Muscle layer of duodenum (tissue), 2 donors: ENCODE measurements at regions not wholly inside any gene's neighbourhood (a gene's known extent, or its start where the extent isn't known, plus 50 kb on each side); places are given as distances from the start of the nearest gene placed in this dataset.

Source experiments
- H3K27ac ChIP-seq: one replicate; pipeline ENCODE4 v1.7.0; 2013; ENCODE audit warnings: mild to moderate bottlenecking, low read length
- H3K27me3 ChIP-seq: one replicate; pipeline ENCODE4 v1.7.0; 2013; ENCODE audit warnings: low read depth, mild to moderate bottlenecking, control low read depth, low read length
- H3K36me3 ChIP-seq, 2 donors: one replicate each; pipeline ENCODE4 v1.7.0; 2013; ENCODE audit warnings: low read length in 2 of 2, control low read depth in 1 of 2, mild to moderate bottlenecking in 1 of 2; ENCODE audit not compliant: insufficient read depth in 2 of 2, control insufficient read depth in 1 of 2
- H3K4me1 ChIP-seq, 2 donors: one replicate each; pipeline ENCODE4 v1.7.0; 2013; ENCODE audit warnings: low read length in 2 of 2, mild to moderate bottlenecking in 2 of 2, control low read depth in 1 of 2, moderate library complexity in 1 of 2; ENCODE audit not compliant: insufficient read depth in 2 of 2, control insufficient read depth in 1 of 2
- H3K4me3 ChIP-seq, 2 donors: one replicate each; pipeline ENCODE4 v1.7.0; 2013; ENCODE audit warnings: low read length in 2 of 2, low read depth in 1 of 2, mild to moderate bottlenecking in 1 of 2
- H3K9me3 ChIP-seq, 2 donors: one replicate each; pipeline ENCODE4 v1.7.0; 2013; ENCODE audit warnings: low read length in 2 of 2, control low read depth in 1 of 2, mild to moderate bottlenecking in 1 of 2; ENCODE audit not compliant: control insufficient read depth in 1 of 2
- donor health status: healthy.

DNA sequence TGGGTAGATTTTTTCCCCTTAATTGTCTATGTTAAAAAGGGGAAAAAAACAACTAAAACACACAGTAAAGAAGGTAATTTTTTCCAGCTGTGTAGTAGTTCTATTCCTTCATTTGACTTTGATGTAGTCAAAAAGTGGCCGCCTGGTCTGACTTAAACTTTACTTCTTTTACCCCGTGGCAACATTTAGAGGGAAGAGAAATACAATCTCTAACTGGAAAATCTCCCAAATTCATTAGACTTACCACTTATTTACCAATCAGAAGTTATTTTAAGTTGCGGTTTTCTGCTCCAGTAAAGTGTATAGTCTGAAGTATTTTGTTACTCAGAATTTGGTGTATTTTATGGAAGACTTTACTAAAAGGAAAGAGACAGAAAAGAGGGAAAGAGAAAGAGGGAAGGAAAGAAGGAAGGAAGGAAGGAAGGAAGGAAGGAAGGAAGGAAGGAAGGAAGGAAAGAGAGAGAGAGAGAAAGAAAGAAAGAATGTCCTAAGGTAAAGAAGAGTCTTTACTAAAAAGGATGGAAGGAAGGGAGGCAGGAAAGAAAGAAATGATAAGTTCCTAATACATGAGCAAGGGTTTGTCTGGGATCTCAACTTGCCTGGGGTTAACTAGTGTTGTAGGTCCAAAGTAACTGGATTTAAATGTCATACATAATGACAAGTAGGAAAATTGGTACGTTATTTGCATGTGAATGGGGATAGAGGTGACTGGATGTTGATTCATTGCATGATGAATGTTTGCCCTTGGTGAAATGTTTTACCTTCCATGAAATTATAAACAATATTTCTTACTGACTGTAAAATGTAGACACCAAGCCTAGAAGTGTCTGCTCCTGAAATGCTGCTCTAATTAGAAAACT, 135.1 kb downstream of the SAMD5 start:
- Histone ChIP-seq H3K9me3 (no peaks in the 10 kb centered on the region), H3K27ac (no peak overlapping the region), H3K36me3 (no peaks in the 10 kb centered on the region), H3K27me3 (no peaks in the 10 kb centered on the region), H3K4me1 (no peaks in the 10 kb centered on the region), H3K4me3 (no peak overlapping the region)

DNA sequence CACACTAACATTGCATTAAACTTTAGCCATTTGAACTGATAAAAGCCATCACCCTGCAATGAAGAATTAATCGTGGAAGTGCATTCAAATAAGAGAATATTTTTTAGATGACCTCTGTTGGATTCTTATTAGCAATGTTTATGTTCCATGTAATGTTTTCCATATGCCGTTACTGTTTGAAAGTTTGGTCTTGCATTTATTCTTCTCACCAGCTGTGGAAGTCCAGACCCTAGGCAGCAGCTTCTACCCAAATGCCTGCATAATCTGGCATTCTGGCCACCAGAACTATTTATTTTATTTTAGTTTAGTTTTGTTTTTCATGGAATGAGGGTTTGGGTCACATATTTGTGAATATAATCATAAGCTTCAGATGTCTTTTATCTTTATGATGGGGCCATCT, 140.4 kb downstream of the SAMD5 start:
- no peaks in the 10 kb centered on the region for H3K4me1 ChIP-seq
- H3K27ac ChIP-seq = no peak overlapping the region
- no peak overlapping the region for H3K4me3 ChIP-seq
- H3K27me3 ChIP-seq = no peaks in the 10 kb centered on the region
- no peaks in the 10 kb centered on the region for H3K9me3 ChIP-seq
- no peaks in the 10 kb centered on the region for H3K36me3 ChIP-seq

DNA sequence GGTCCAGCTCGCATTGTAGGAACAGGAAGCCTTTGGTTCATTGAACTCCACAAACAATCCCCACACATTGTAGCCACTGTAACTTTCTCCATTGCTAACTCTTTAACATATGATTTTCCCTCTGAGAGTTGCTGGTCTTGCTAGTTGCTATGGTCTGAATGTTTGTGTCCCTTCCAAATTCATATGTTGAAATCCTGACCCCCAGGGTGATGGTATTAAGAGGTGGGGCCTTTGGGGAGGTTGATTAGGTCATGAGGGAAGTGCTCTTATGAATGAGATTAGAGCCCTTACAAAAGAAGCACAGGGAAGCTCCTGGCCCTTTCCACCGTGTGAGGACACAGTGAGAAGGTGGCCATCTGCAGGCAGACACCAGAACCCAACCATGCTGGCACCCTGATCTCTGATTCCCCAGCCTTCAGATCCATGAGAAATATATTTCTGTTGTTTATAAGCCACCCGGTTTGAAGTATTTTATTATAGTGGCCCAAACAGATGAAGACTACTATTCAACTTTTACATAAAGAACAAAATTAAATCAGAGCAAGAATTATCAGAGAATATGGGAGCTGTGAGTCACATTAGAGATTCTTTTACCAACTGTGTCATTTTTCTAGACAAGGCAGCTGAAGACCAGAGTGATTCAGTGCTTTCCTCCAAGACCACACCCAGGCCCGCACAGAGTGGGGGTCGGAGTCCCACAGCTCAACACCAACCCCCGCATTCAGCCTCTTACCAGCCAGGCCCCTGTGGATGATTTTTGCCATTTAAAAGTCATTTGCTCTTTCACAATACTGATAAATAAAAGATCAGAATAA, 143.0 kb downstream of the SAMD5 start:
- H3K36me3 ChIP-seq = no peaks in the 10 kb centered on the region
- H3K27me3 ChIP-seq = no peaks in the 10 kb centered on the region
- no peak overlapping the region for H3K27ac ChIP-seq
- no peaks in the 10 kb centered on the region for H3K4me1 ChIP-seq
- H3K9me3 ChIP-seq = no peaks in the 10 kb centered on the region
- H3K4me3 ChIP-seq = no peak overlapping the region

DNA sequence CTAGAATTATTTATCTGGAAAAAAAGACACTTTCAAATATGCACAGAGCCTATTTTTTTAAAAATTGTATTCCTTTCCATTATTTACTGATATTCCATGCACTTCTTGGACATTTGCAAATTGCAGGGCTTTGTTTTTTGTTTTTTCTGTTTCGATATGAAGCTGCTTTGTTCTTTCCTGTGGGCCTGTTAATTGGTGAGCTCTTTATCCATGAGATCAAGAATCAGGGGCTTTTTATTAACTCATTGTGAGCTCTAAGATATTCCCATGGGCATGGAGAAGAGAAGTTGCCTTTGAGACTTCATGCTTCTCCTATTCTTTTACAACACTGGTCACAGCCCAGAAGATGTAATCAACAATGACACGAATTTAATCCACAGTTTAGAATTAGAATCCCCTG, 145.1 kb downstream of the SAMD5 start:
- H3K9me3 ChIP-seq = no peaks in the 10 kb centered on the region
- no peaks in the 10 kb centered on the region for H3K4me1 ChIP-seq
- H3K4me3 ChIP-seq = no peak overlapping the region
- no peak overlapping the region for H3K27ac ChIP-seq
- no peaks in the 10 kb centered on the region for H3K36me3 ChIP-seq
- no peaks in the 10 kb centered on the region for H3K27me3 ChIP-seq

DNA sequence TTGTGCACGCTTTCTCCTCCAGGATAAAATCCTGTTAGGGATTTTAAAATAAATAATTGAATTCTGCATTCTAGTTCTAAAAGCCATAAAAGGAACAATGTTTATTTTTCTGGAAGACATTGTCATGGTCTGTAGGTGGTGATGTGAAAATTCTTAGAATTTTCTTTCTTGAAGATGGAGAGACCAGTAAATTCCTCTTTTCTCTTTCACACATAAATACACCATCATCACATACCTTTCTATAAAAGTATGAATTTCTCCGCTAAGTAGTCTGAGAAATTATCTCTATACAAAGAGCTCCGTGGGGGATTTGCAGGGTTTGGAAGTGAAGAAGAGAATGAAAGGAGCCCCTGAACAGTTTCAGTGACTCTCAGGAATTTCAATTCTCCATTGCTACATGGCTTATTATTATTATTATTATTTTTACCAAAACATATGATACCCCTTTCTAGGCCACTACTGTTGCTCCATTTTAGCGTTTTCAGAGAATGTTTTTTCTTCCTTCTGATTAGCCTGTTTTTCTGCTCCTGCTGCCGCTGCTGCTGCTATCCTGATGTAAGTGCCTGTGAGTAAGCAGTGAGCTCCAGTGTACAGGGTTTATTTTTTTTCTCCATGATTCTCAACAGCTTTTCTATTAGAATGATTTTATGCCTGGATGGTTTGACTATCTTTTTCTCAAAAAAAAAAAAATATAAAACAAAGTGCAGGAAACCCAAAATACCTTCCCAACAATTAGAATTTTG, 145.8 kb downstream of the SAMD5 start:
- Histone ChIP-seq H3K4me1 (no peaks in the 10 kb centered on the region), H3K27ac (no peak overlapping the region), H3K36me3 (no peaks in the 10 kb centered on the region), H3K27me3 (no peaks in the 10 kb centered on the region), H3K4me3 (no peak overlapping the region), H3K9me3 (no peaks in the 10 kb centered on the region)

- no peaks in the 10 kb centered on the region for H3K36me3 ChIP-seq
- H3K4me1 ChIP-seq = no peaks in the 10 kb centered on the region
- H3K27me3 ChIP-seq = no peaks in the 10 kb centered on the region
- no peaks in the 10 kb centered on the region for H3K9me3 ChIP-seq
- no peak overlapping the region for H3K27ac ChIP-seq
- no peak overlapping the region for H3K4me3 ChIP-seq
Observed at GRCh38 chr6:147660334-147661311, 152.1 kb downstream of the SAMD5 start.

DNA sequence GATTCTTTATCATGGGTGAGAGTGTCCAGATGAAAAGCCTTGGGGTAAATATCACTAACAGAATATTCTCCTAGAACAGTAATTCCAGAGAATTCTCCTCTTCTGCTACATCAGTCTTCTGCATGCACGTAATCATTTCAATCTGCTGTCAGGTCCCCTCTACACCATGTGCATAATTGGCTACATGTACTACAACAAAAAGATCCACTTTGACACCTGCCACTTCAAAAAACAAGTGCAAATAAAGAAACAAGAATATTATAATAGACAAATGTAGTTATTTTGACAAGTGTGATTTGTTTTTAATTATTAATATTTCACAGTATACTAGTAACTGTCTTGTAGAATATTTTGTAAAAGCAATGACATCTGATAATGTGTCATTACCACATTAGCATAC, 154.2 kb downstream of the SAMD5 start:
- H3K9me3 ChIP-seq = no peaks in the 10 kb centered on the region
- H3K27me3 ChIP-seq = no peaks in the 10 kb centered on the region
- no peak overlapping the region for H3K27ac ChIP-seq
- no peak overlapping the region for H3K4me3 ChIP-seq
- no peaks in the 10 kb centered on the region for H3K36me3 ChIP-seq
- no peaks in the 10 kb centered on the region for H3K4me1 ChIP-seq

DNA sequence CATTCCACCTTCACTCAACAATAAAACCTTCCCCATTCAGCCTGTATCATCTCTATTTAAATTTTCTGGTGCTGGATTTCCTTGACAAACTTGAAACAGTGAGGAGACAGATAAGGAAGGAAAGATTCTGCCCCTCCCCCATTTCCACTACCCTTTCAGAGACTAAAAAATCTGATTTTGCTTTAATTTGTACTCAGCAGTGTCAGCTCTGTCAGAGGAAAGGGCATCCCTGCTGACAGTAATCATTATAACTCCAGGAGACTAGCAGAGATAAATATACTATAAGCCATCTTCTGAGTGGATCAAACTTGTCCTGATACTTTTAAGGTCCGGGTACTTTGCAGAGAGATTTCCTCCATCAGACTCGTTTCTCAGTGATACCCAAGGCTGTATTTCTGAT, 155.6 kb downstream of the SAMD5 start:
- no peak overlapping the region for H3K4me3 ChIP-seq
- no peak overlapping the region for H3K27ac ChIP-seq
- no peaks in the 10 kb centered on the region for H3K36me3 ChIP-seq
- H3K27me3 ChIP-seq = no peaks in the 10 kb centered on the region
- H3K9me3 ChIP-seq = no peaks in the 10 kb centered on the region
- no peaks in the 10 kb centered on the region for H3K4me1 ChIP-seq

- Histone ChIP-seq H3K36me3 (no peaks in the 10 kb centered on the region), H3K27me3 (no peaks in the 10 kb centered on the region)
Observed at GRCh38 chr6:147666255-147666654, 157.8 kb downstream of the SAMD5 start.

DNA sequence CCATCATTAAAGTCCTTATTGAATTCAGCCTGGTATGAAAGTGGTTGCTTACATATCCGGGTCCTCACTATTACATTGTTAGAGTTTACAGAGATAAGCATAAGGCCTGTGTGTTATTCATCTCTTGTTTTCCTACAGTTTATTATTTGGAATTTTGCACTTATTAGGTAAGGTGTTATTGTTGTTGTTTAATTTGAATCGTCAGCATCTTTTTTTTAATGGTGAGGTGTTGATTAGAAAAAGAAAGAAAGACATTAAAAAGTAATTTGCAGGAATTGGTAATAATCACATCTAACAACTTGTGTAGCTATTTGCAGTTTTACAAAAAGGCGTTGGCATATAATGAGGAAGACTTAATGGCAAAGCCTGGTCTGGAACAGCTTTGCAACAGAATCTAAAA, 158.6 kb downstream of the SAMD5 start:
- no peaks in the 10 kb centered on the region for H3K36me3 ChIP-seq
- no peak overlapping the region for H3K4me3 ChIP-seq
- no peak overlapping the region for H3K27ac ChIP-seq
- H3K9me3 ChIP-seq = peaks cover 4 to 11% of the 10 kb centered on the region in 2 donors
- no peaks in the 10 kb centered on the region for H3K4me1 ChIP-seq
- no peaks in the 10 kb centered on the region for H3K27me3 ChIP-seq

More at GRCh38 chr6:147666255-147666654, 157.8 kb downstream of the SAMD5 start:
- peaks cover 4 to 11% of the 10 kb centered on the region in 2 donors for H3K9me3 ChIP-seq
- no peak overlapping the region for H3K27ac ChIP-seq
- H3K4me3 ChIP-seq = no peak overlapping the region
- H3K4me1 ChIP-seq = no peaks in the 10 kb centered on the region
